ENCODE measurements at regions not wholly inside any gene's neighbourhood (a gene's known extent, or its start where the extent isn't known, plus 50 kb on each side); places are given as distances from the start of the nearest gene placed in this dataset.

GRCh38 chr5:115463983-115464382 is 80.6 kb downstream of the FEM1C start:
- TF ChIP-seq ZNF687 (CRISPR knock-in tag; IDR thresholded peaks at IDR 0.05) = no peak
- TF ChIP-seq ZNF33A (CRISPR knock-in tag; IDR thresholded peaks at IDR 0.05; ENCODE audit: borderline replicate concordance) = no peak
- TF ChIP-seq NFIC (IDR thresholded peaks at IDR 0.05; ENCODE audit: low read length) = no peak
- TF ChIP-seq CTCF (CRISPR knock-in tag; IDR thresholded peaks at IDR 0.05) = no peak
- no peak for TF ChIP-seq PHF8 (CRISPR knock-in tag; IDR thresholded peaks at IDR 0.05)
- no peak for TF ChIP-seq MYNN (CRISPR knock-in tag; IDR thresholded peaks at IDR 0.05; ENCODE audit: low read depth)
- TF ChIP-seq ZNF10 (CRISPR knock-in tag; IDR thresholded peaks at IDR 0.05; ENCODE audit: borderline replicate concordance, low read depth) = no peak
- no peak for TF ChIP-seq CC2D1A (CRISPR knock-in tag; IDR thresholded peaks at IDR 0.05)
- TF ChIP-seq MAX (IDR thresholded peaks at IDR 0.05) = no peak
- TF ChIP-seq NFYB (CRISPR knock-in tag; IDR thresholded peaks at IDR 0.05) = no peak
- no peak for TF ChIP-seq SIX4 (CRISPR knock-in tag; IDR thresholded peaks at IDR 0.05)
- TF ChIP-seq CAMTA2 (CRISPR knock-in tag; IDR thresholded peaks at IDR 0.05; ENCODE audit: borderline replicate concordance) = no peak
- TF ChIP-seq SMARCC2 (IDR thresholded peaks at IDR 0.05) = no peak
